Right renal pelvis (tissue), 4 donors: ENCODE measurements at regions not wholly inside any gene's neighbourhood (a gene's known extent, or its start where the extent isn't known, plus 50 kb on each side); places are given as distances from the start of the nearest gene placed in this dataset.
"Not testable (repeated sequence)": the region's sequence is repeated elsewhere in the genome, so short reads cannot be mapped to it uniquely, and the experiment has no call there.

Experiments used
- DNase-seq, 4 donors: peaks; one replicate each; pipeline ENCODE4 v3.0.0-alpha.2; 2013; ENCODE audit warnings: low read depth in 4 of 4, low spot score in 3 of 4, missing footprints in 1 of 4

DNA sequence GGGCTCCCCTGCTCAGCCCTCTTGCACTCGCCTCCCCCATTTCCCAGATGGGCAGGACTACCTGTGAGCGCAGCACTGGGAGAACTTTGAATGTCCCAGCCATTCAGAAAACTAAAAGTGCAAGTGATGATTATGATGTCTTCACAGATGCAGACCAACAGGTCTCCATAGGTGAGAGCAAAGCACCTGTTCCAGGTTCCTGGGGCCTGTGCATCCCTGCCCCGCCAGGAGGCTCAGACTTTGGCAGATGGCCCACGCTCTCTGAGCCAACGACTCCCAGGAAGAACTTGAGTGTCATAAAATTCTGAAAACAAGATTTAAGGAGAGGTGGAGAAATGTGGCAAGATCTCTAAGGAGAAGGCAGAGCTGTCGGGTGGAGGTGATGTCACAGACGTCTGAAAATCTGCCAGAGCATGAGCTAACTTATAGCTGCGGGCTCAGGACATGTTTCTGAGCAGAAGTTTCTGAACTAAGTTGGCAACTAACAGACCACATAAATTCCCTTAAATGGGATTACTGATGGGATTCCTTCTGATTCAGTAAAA lies 110.8 kb upstream of the IGF1R start:
- DNase-seq, result no peak

GRCh38 chr15:98541519-98541918 lies 106.8 kb upstream of the IGF1R start:
- no peak for DNase-seq

DNA sequence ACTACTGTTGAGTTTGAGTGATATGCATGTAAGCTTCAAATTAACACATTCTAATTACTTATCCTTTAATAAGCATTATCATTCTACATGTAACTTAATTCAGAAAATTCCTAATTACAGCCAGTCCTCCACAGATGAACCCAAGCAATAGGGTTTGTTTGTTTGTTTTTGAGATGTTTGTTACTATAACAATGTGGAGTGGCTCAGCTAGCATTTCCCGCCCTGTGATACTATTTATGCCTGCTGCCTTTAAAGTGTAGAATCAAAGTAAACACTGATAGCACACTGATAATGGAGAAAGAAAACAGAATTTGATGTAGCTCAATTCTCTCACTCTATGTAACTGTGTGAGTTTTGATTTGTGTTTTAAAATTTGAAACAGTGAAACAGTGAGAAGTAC lies 105.1 kb upstream of the IGF1R start:
- DNase-seq, result no peak

DNA sequence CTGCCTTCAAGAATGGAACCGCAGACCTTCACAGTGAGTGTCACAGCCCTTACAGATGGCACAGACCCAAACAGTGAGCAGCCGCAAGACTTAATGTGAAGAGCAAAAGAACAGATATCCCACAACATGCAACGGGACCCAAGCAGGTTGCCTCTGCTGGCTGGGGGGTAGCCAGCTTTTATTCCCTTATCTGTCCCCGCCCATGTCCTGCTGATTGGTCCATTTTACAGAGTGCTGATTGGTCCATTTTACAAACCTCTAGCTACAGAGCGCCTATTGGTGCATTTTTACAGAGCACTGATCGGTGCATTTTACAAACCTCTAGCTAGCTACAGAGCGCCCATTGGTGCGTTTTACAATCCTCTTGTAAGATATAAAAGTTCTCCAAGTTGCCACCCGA lies 102.0 kb upstream of the IGF1R start:
- DNase-seq, result no peak

- DNase-seq, result no peak
These were observed 101.1 kb upstream of the IGF1R start for GRCh38 chr15:98547275-98547674.

DNA sequence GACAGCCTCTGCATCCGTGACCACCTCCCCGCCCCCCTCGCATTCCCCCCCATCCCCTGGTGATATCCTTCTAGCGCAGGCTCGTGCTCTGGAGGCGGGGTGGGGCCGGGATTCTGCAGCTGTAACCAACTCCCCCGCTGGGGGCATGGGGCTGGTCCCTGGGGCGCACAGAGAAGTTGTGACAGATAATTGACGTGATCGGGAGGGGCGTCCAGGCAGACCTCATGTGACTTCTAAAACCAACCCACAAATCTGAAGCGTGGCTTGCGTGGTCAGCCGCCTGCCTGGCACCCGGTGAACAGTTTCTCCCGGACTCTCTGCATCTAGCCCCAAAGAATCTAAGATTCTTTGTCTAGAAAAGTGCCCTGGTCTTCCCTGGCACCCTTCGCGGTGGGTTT lies 100.6 kb upstream of the IGF1R start:
- DNase-seq, result no peak

- DNase-seq, result no peak
These were observed 100.0 kb upstream of the IGF1R start for GRCh38 chr15:98548139-98548971.

- no peak for DNase-seq
These were observed 99.3 kb upstream of the IGF1R start for GRCh38 chr15:98549003-98549402.

GRCh38 chr15:98549741-98550140 lies 98.6 kb upstream of the IGF1R start:
- DNase-seq, result no peak

- not testable (repeated sequence) for DNase-seq
These were observed 98.0 kb upstream of the IGF1R start for GRCh38 chr15:98550363-98550762.

DNA sequence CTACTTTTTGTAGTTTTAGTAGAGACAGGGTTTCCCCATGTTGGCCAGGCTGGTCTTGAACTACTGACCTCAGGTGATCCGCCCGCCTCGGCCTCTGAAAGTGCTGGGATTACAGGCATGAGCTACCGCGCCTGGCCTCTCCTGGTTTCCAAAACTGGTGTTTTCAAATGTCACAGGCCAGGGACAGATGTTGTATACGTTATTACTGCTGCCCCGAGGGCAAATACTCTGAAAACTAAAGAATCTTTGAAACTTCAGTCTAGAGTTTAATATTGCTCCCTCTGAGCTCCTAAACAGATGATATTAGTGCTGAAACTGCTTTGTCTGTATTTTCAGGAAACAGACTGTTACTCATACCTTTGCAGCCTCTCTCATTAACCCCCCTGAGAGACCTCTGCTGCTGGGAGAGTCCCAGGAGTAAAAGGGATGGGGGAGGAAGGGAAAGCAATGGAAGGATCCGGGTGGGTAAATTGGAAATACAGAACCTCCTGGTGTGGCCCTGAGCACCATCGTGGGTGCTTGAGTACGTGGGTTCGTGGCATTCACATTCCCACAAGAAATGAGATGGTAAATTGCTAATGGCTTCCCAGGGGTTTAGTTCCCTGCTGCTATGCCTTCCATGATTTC lies 96.3 kb upstream of the IGF1R start:
- no peak for DNase-seq

GRCh38 chr15:98554272-98555172 lies 93.8 kb upstream of the IGF1R start:
- DNase-seq, result no peak

DNA sequence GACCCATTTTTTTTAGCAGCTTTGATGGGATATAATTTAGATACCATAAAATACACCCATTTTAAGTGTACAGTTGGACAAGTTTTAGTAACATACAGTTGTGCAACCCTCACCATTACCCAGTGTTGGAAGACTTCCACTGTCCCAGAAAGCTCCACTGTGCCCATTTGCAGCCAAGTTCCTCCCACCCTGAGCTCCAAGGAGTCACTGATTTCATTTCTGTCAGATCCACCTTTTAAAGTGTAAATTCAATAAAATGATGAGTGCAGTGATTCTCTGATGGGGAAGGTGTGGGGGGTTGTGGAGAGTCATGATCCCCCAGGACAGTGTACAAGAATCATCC lies 93.2 kb upstream of the IGF1R start:
- no peak for DNase-seq

GRCh38 chr15:98556321-98556720 lies 92.0 kb upstream of the IGF1R start:
- no peak for DNase-seq

- DNase-seq, result no peak
These were observed 88.0 kb upstream of the IGF1R start for GRCh38 chr15:98560338-98560737.

DNA sequence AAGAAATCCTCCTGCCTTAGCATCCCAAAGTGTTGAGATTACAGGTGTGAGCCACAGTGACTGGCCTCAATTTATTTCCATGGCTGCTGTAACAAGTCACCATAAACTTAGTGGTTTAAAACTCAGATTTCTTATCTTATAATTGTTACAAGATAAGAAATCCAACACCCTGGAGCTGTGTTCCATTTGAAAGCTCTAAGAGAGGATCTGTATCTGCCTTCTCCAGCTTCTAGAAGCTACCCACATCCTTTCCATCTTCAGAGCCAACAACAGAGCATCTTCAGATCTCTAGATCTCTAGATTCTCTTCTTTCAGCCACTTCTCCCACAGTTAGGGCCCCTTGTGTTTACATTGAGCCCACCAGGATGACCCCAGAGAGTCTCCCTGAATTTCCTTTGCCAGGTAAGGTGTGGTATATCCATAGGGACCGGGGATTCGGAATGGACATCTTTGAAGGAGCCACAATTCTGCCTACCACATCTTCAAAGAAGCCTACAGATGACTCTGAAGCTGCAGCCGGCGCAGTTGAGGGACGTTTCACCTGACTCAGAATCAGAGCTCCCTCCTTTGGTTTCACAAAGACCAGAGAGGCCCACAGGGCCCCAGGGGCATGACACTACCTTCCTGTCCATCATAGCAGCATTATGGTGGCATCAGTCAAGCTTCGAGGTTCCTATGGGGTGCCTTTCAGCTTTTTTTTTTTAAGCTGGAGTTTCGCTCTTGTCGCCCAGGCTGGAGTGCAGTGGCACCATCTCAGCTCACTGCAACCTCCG lies 87.0 kb upstream of the IGF1R start:
- DNase-seq, result no peak

- DNase-seq, result no peak
These were observed 85.9 kb upstream of the IGF1R start for GRCh38 chr15:98562331-98562937.

GRCh38 chr15:98565566-98565965 lies 82.8 kb upstream of the IGF1R start:
- no peak for DNase-seq

DNA sequence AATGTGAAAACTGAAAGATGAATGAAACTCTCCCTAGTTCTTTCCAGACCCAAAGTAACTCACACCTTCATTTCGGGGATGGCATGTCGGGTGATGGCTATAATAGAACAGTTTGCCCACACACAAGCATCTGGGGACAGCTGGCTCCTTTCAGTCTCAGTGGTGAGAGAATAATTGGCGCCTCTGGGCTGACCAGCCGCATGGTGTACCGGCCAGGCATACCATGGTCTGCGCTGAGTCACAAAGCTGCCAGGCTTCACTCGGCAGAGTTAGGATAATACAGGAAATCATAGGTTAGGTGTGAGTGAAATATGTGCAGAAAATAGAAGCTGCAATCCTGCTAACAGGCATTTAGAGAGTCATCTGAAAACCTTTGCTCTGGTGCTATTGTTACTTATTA lies 80.4 kb upstream of the IGF1R start:
- no peak for DNase-seq
